Keratinocyte (primary cell): ENCODE measurements at regions not wholly inside any gene's neighbourhood (a gene's known extent, or its start where the extent isn't known, plus 50 kb on each side); places are given as distances from the start of the nearest gene placed in this dataset.

Experiments used
- DNase-seq: peaks from one replicate; pipeline ENCODE4 v3.0.0-alpha.2; 2011; ENCODE audit warnings: low read depth, missing footprints, low spot score
- FAIRE-seq: peaks from 2 replicates; lab custom pipeline; 2011; peaks lifted over from hg19 to GRCh38; lab: Jason Lieb, UNC
- H2AFZ ChIP-seq: 2 replicates; pipeline ENCODE4 v1.6.0; 2012; ENCODE audit warnings: low read length, control low read depth, inconsistent platforms; ENCODE audit not compliant: control insufficient read depth
- H3K27ac ChIP-seq: 2 replicates; pipeline ENCODE4 v1.5.1; 2011; ENCODE audit warnings: low read length; ENCODE audit not compliant: control insufficient read depth, insufficient read depth
- H3K27me3 ChIP-seq: 3 replicates; pipeline ENCODE4 v1.6.0; 2011; ENCODE audit warnings: low read length; ENCODE audit not compliant: control insufficient read depth, insufficient read depth; ENCODE audit errors: extremely low read depth
- H3K36me3 ChIP-seq, 2 experiments: 2 replicates in 1 of 2; 3 replicates in 1 of 2; pipeline ENCODE4 v1.5.1; 2011; ENCODE audit warnings: low read length in 2 of 2, mild to moderate bottlenecking in 1 of 2; ENCODE audit not compliant: control insufficient read depth in 2 of 2, insufficient read depth in 2 of 2; ENCODE audit errors: extremely low read depth in 1 of 2
- H3K4me1 ChIP-seq: 3 replicates; pipeline ENCODE4 v1.5.1; 2011; ENCODE audit warnings: low read length; ENCODE audit not compliant: control insufficient read depth, insufficient read depth; ENCODE audit errors: extremely low read depth
- H3K4me2 ChIP-seq: 3 replicates; pipeline ENCODE4 v1.6.0; 2011; ENCODE audit warnings: low read depth, low read length; ENCODE audit not compliant: control insufficient read depth, insufficient read depth; ENCODE audit errors: extremely low read depth
- H3K4me3 ChIP-seq, 3 experiments: fragments of 200-600 bp in 1 of 3; sonication (generic) in 1 of 3; 2 replicates in 2 of 3; 3 replicates in 1 of 3; pipeline ENCODE4 v1.5.1; 2011 to 2016; ENCODE audit warnings: low read length in 3 of 3, mild to moderate bottlenecking in 3 of 3, control low read depth in 2 of 3, inconsistent platforms in 1 of 3, low read depth in 1 of 3, mixed read lengths in 1 of 3, mixed run types in 1 of 3, moderate library complexity in 1 of 3; ENCODE audit not compliant: control insufficient read depth in 2 of 3, insufficient read depth in 2 of 3; ENCODE audit errors: extremely low read depth in 1 of 3
- H3K79me2 ChIP-seq: 2 replicates; pipeline ENCODE4 v1.6.0; 2012; ENCODE audit warnings: low read length; ENCODE audit not compliant: control insufficient read depth, insufficient read depth
- H3K9ac ChIP-seq: 3 replicates; pipeline ENCODE4 v1.6.0; 2011; ENCODE audit warnings: low read length; ENCODE audit not compliant: control insufficient read depth, insufficient read depth; ENCODE audit errors: extremely low read depth
- H3K9me1 ChIP-seq: 3 replicates; pipeline ENCODE4 v1.6.0; 2011; ENCODE audit warnings: low read length; ENCODE audit not compliant: control insufficient read depth, insufficient read depth; ENCODE audit errors: extremely low read depth
- H3K9me3 ChIP-seq: 2 replicates; pipeline ENCODE4 v1.5.1; 2012; ENCODE audit warnings: low read depth, low read length; ENCODE audit not compliant: control insufficient read depth
- H4K20me1 ChIP-seq: 3 replicates; pipeline ENCODE4 v1.6.0; 2011; ENCODE audit warnings: low read length; ENCODE audit not compliant: control insufficient read depth, insufficient read depth; ENCODE audit errors: extremely low read depth
- EZH2 ChIP-seq: IDR thresholded peaks from one replicate; pipeline ENCODE4 v1.6.1; 2012; ENCODE audit warnings: inconsistent platforms, mild to moderate bottlenecking, low read length, moderate library complexity
- dilution Hi-C: fragments of 300-500 bp; cut with MboI; formaldehyde crosslinking; loops from one replicate; pipeline ENCODE4 v1.7.0; 2020; ENCODE audit warnings: low sequenced_read_pairs; ENCODE audit not compliant: extremely low pct_ligation_motif_present
- TF ChIP-seq, protein P1 (sequence below), 3 experiments: IDR thresholded peaks in 1 of 3; conservative IDR thresholded peaks in 1 of 3; optimal IDR thresholded peaks in 1 of 3; 2 replicates in 2 of 3; 3 replicates in 1 of 3; pipeline versions ENCODE3 to v1.5.1; 2011; ENCODE audit warnings: low read length in 3 of 3, mild to moderate bottlenecking in 3 of 3, moderate library complexity in 2 of 3, control low read depth in 1 of 3, inconsistent platforms in 1 of 3; ENCODE audit not compliant: insufficient read depth in 2 of 3; ENCODE audit errors: extremely low read depth in 1 of 3

DNA sequence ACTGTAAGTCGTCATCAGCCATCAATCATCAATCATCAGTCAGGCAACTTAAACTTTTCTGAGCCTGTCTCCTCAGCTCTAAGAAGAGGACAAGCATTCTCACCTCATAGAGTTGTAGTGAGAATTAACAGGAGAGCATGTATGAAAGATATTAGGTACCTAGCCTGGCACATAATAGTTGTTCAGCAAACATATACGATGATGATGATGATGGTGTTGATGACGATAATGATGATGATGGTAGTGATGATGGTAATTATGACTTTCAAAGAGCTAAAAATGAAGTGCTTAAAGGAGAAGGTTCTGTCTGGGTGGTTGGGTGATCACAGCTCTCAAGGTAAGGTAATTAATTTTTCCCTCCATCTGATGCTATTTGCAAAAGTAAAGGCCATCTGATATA is 55.1 kb upstream of the ADRB1 start:
- TF ChIP-seq, protein P1, sequence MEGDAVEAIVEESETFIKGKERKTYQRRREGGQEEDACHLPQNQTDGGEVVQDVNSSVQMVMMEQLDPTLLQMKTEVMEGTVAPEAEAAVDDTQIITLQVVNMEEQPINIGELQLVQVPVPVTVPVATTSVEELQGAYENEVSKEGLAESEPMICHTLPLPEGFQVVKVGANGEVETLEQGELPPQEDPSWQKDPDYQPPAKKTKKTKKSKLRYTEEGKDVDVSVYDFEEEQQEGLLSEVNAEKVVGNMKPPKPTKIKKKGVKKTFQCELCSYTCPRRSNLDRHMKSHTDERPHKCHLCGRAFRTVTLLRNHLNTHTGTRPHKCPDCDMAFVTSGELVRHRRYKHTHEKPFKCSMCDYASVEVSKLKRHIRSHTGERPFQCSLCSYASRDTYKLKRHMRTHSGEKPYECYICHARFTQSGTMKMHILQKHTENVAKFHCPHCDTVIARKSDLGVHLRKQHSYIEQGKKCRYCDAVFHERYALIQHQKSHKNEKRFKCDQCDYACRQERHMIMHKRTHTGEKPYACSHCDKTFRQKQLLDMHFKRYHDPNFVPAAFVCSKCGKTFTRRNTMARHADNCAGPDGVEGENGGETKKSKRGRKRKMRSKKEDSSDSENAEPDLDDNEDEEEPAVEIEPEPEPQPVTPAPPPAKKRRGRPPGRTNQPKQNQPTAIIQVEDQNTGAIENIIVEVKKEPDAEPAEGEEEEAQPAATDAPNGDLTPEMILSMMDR (optimal IDR thresholded peaks at IDR 0.05 in 1 of 3, IDR thresholded peaks at IDR 0.05 in 1 of 3, conservative IDR thresholded peaks at IDR 0.05 in 1 of 3; ENCODE audit: extremely low read depth in 1 of 3, insufficient read depth in 2 of 3, low read length in 3 of 3), result no peak
- TF ChIP-seq EZH2, result no peak
- Histone ChIP-seq H3K27me3 (peaks cover 3% of the 10 kb centered on the region), H4K20me1 (no peaks in the 10 kb centered on the region), H3K9me1 (no peaks in the 10 kb centered on the region), H3K4me1 (no peaks in the 10 kb centered on the region), H3K4me3 (no peak overlapping the region), H2AFZ (no peak overlapping the region), H3K4me2 (no peak overlapping the region), H3K79me2 (no peaks in the 10 kb centered on the region), H3K9me3 (no peaks in the 10 kb centered on the region), H3K36me3 (no peaks in the 10 kb centered on the region), H3K27ac (no peak overlapping the region), H3K9ac (no peak overlapping the region)
- FAIRE-seq, result no peak
- DNase-seq, result no peak
- dilution Hi-C loops, result no loop called here

DNA sequence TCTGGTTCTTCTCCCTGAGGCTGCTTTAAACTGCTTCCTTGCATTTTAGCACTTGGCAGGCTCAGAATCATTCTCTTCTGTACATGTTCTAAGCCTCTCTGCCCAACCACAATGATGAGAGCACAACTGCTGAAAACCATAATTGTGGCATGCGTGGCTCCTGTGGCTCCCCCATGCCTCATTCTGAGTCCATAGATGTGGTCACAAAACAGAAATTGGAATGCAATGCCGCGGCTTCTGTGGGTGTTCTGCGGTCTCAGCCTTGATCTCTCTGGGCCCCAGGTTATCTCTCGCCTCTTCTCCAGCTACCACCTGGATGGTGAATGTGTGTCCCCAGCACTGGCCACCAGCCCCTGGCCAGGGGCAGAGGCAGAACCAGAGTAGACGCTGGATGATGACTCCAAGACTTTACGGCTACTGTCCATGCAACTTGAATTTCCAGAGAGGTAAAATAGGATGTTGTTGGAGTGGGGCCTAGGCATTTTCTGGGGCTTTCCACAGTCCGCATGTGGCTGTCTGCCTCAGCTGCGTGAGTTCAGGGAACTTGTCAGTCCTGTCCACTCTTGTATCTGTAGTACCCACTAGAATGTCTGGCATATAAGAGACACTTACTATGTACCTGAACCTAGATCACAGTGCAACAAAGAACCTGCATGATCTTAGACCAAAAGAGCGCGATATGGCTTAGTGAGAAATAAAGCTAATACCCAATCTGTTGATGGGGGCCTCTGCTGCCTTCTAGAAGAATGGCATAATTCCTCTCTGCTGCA is 52.4 kb upstream of the ADRB1 start:
- no peaks in the 10 kb centered on the region for H3K79me2 ChIP-seq
- no peak overlapping the region for H3K4me2 ChIP-seq
- TF ChIP-seq, protein P1 (optimal IDR thresholded peaks at IDR 0.05 in 1 of 3, IDR thresholded peaks at IDR 0.05 in 1 of 3, conservative IDR thresholded peaks at IDR 0.05 in 1 of 3; ENCODE audit: extremely low read depth in 1 of 3, insufficient read depth in 2 of 3, low read length in 3 of 3), result no peak
- no peak for TF ChIP-seq EZH2
- dilution Hi-C loops, result no loop called here
- H3K4me3 ChIP-seq, result no peak overlapping the region
- H3K4me1 ChIP-seq, result no peaks in the 10 kb centered on the region
- H3K9me3 ChIP-seq, result no peaks in the 10 kb centered on the region
- H3K27me3 ChIP-seq, result peaks cover 3% of the 10 kb centered on the region
- DNase-seq (no peak), FAIRE-seq (no peak)
- no peak overlapping the region for H3K27ac ChIP-seq
- no peaks in the 10 kb centered on the region for H3K9me1 ChIP-seq
- H3K9ac ChIP-seq, result no peak overlapping the region
- no peaks in the 10 kb centered on the region for H3K36me3 ChIP-seq
- no peak overlapping the region for H2AFZ ChIP-seq
- no peaks in the 10 kb centered on the region for H4K20me1 ChIP-seq
